Neural progenitor cell (in vitro differentiated cells): ENCODE measurements at regions not wholly inside any gene's neighbourhood (a gene's known extent, or its start where the extent isn't known, plus 50 kb on each side); places are given as distances from the start of the nearest gene placed in this dataset.

ENCODE experiments used
- CTCF ChIP-seq: fragments of 200-600 bp; sonication (generic); IDR thresholded peaks from 2 replicates; pipeline ENCODE4 v1.5.1; 2017; ENCODE audit warnings: antibody characterized with exemption, mild to moderate bottlenecking
- EZH2 ChIP-seq: fragments of 200-600 bp; sonication (generic); IDR thresholded peaks from 2 replicates; pipeline ENCODE4 v1.6.1; 2017; ENCODE audit warnings: antibody characterized with exemption, mild to moderate bottlenecking, moderate library complexity
- EZH2phosphoT487 ChIP-seq: fragments of 200-600 bp; sonication (generic); IDR thresholded peaks from 2 replicates; pipeline ENCODE4 v1.6.1; 2017; ENCODE audit warnings: antibody characterized with exemption

GRCh38 chr13:44294876-44295275 is 78.7 kb upstream of the SERP2 start:
- TF ChIP-seq EZH2: no peak
- TF ChIP-seq CTCF: no peak
- TF ChIP-seq EZH2phosphoT487: no peak
